A549 (cell line): ENCODE measurements at regions not wholly inside any gene's neighbourhood (a gene's known extent, or its start where the extent isn't known, plus 50 kb on each side); places are given as distances from the start of the nearest gene placed in this dataset.

Source experiments
- ATAC-seq, 2 experiments: fragments of 200-7000 bp in 1 of 2; fragments of >200 bp in 1 of 2; cut with Nextera tagmentation in 1 of 2; cut with Tn5 transposase in 1 of 2; 3 replicates each; pipeline versions ENCODE4 v1.8.0 to v1.9.1; 2018 to 2020; ENCODE audit warnings: mild to moderate bottlenecking in 1 of 2, moderate library complexity in 1 of 2
- CTCF ChIA-PET: fragments of 300-600 bp; sonication (Branson Sonifier 250); formaldehyde crosslinking; extraction: SDS; loops from one replicate; lab custom pipeline; 2021; ENCODE audit warnings: antibody characterized with exemption, inconsistent platforms; lab: Yijun Ruan, JAX
- POLR2A ChIA-PET: fragments of 350-600 bp; formaldehyde crosslinking; extraction: SDS; loops from one replicate; lab custom pipeline; 2021; ENCODE audit warnings: antibody characterized with exemption, inconsistent platforms; lab: Yijun Ruan, JAX
- DNase-seq, 2 experiments: peaks; one replicate each; pipeline versions ENCODE4 v3.0.0 to v3.0.0-alpha.2; 2011 to 2016; ENCODE audit warnings: low read depth in 1 of 2, low spot score in 1 of 2
- FAIRE-seq: peaks from 2 replicates; lab custom pipeline; 2011; peaks lifted over from hg19 to GRCh38; lab: Jason Lieb, UNC
- H3K27ac ChIP-seq, 2 experiments: fragments of >200 bp; sonication (Bioruptor Twin); formaldehyde crosslinking; 3 replicates each; pipeline ENCODE4 v1.5.1; 2016 to 2017
- H3K4me1 ChIP-seq: fragments of >200 bp; sonication (Bioruptor Twin); formaldehyde crosslinking; 3 replicates; pipeline ENCODE4 v1.6.1; 2016
- H3K4me2 ChIP-seq: fragments of >200 bp; sonication (Bioruptor Twin); formaldehyde crosslinking; 3 replicates; pipeline ENCODE4 v1.6.1; 2016
- H3K4me3 ChIP-seq: fragments of >200 bp; sonication (Bioruptor Twin); formaldehyde crosslinking; 3 replicates; pipeline ENCODE4 v1.5.1; 2016
- H3K9me3 ChIP-seq: fragments of >200 bp; sonication (Bioruptor Twin); formaldehyde crosslinking; 3 replicates; pipeline ENCODE4 v1.6.1; 2016
- CBX2 ChIP-seq: fragments of 200-600 bp; sonication (generic); IDR thresholded peaks from 2 replicates; pipeline ENCODE4 v1.6.1; 2016; ENCODE audit warnings: low read depth, mild to moderate bottlenecking, borderline replicate concordance
- CBX8 ChIP-seq: fragments of 200-600 bp; sonication (generic); IDR thresholded peaks from 2 replicates; pipeline ENCODE4 v1.6.1; 2016
- EHMT2 ChIP-seq: fragments of 200-600 bp; sonication (generic); IDR thresholded peaks from 2 replicates; pipeline ENCODE4 v1.6.1; 2016; ENCODE audit warnings: antibody characterized with exemption, low read depth, mild to moderate bottlenecking, moderate library complexity
- ESRRA ChIP-seq: fragments of 150-350 bp; IDR thresholded peaks from 2 replicates; pipeline ENCODE4 v1.6.1; 2014; ENCODE audit warnings: mild to moderate bottlenecking, low read length, borderline replicate concordance
- GATA3 ChIP-seq: IDR thresholded peaks from 2 replicates; pipeline ENCODE4 v1.6.1; 2012; ENCODE audit warnings: borderline replicate concordance
- HEYL ChIP-seq: fragments of 250-450 bp; sonication (Bioruptor Pico); IDR thresholded peaks from 2 replicates; pipeline ENCODE4 v1.8.0; 2021; ENCODE audit warnings: mild to moderate bottlenecking, moderate library complexity
- HOXB5 ChIP-seq: fragments of 250-450 bp; sonication (Bioruptor Pico); IDR thresholded peaks from 2 replicates; pipeline ENCODE4 v1.5.0; 2020; ENCODE audit warnings: mild to moderate bottlenecking, moderate library complexity
- KDM1A ChIP-seq: fragments of 200-600 bp; sonication (generic); IDR thresholded peaks from 2 replicates; pipeline ENCODE4 v1.6.1; 2016; ENCODE audit warnings: low read depth, mild to moderate bottlenecking
- MAZ ChIP-seq: fragments of 150-350 bp; IDR thresholded peaks from 2 replicates; pipeline ENCODE4 v1.6.1; 2014; ENCODE audit warnings: antibody characterized with exemption, low read depth, low read length, borderline replicate concordance
- MYC ChIP-seq: IDR thresholded peaks from 2 replicates; pipeline ENCODE4 v1.6.1; 2012; ENCODE audit warnings: mild to moderate bottlenecking, inconsistent platforms, low read length, improper control_type of control experiment, borderline replicate concordance
- NFE2L2 ChIP-seq: fragments of 150-350 bp; conservative IDR thresholded peaks from 2 replicates; pipeline ENCODE4 v1.6.1; 2014; ENCODE audit warnings: low read length
- NR3C1 ChIP-seq: fragments of >200 bp; sonication (Bioruptor Twin); formaldehyde crosslinking; IDR thresholded peaks from 3 replicates; pipeline ENCODE4 v1.6.1; 2017
- POLR2A ChIP-seq: IDR thresholded peaks from 2 replicates; pipeline ENCODE4 v1.6.1; 2012; ENCODE audit warnings: mild to moderate bottlenecking, low read length
- POLR2AphosphoS2 ChIP-seq: conservative IDR thresholded peaks from 2 replicates; pipeline ENCODE4 v1.6.1; 2012; ENCODE audit warnings: low read length, improper control_type of control experiment, inconsistent platforms
- RCOR1 ChIP-seq: fragments of 150-350 bp; IDR thresholded peaks from 2 replicates; pipeline ENCODE4 v1.6.1; 2014; ENCODE audit warnings: antibody characterized with exemption, low read length, low read depth
- RFX5 ChIP-seq: fragments of 450-650 bp; IDR thresholded peaks from 2 replicates; pipeline ENCODE4 v1.7.1; 2014; ENCODE audit warnings: antibody characterized with exemption, mild to moderate bottlenecking, moderate library complexity
- RNF2 ChIP-seq: fragments of 200-600 bp; sonication (generic); IDR thresholded peaks from 2 replicates; pipeline ENCODE4 v1.6.1; 2016; ENCODE audit warnings: low read depth, mild to moderate bottlenecking, antibody characterized with exemption, moderate library complexity, borderline replicate concordance
- SREBF2 ChIP-seq: fragments of 450-650 bp; IDR thresholded peaks from 2 replicates; pipeline ENCODE4 v1.6.1; 2014; ENCODE audit warnings: mild to moderate bottlenecking, moderate library complexity
- TFCP2L1 ChIP-seq: fragments of 250-450 bp; sonication (Bioruptor Pico); IDR thresholded peaks from 2 replicates; pipeline ENCODE4 v1.5.0; 2021; ENCODE audit warnings: mild to moderate bottlenecking
- USF2 ChIP-seq: fragments of 450-650 bp; IDR thresholded peaks from 2 replicates; pipeline ENCODE4 v1.6.1; 2014; ENCODE audit warnings: antibody characterized with exemption
- ZFP36 ChIP-seq: fragments of 450-650 bp; IDR thresholded peaks from 2 replicates; pipeline ENCODE4 v1.6.1; 2014; ENCODE audit warnings: borderline replicate concordance; ENCODE audit not compliant: partially characterized antibody
- ZSCAN20 ChIP-seq: fragments of 250-450 bp; sonication (Bioruptor Pico); IDR thresholded peaks from 2 replicates; pipeline ENCODE4 v1.8.0; 2022; ENCODE audit warnings: mild to moderate bottlenecking, moderate library complexity
- WGBS: methylation state at CpG from one replicate; pipeline ENCODE4 v1.1.6; 2017; ENCODE audit errors: missing lambda C conversion rate; 5-methylcytosine and 5-hydroxymethylcytosine counted together
- TF ChIP-seq, protein P1 (sequence below): fragments of 250-450 bp; sonication (Bioruptor Pico); IDR thresholded peaks from 2 replicates; pipeline ENCODE4 v1.5.0; 2021; ENCODE audit warnings: mild to moderate bottlenecking, moderate library complexity, borderline replicate concordance
- TF ChIP-seq, protein P2 (sequence below): IDR thresholded peaks from 2 replicates; pipeline ENCODE4 v1.6.1; 2012; ENCODE audit warnings: low read depth, borderline replicate concordance
- TF ChIP-seq, protein P3 (sequence below): fragments of 150-350 bp; IDR thresholded peaks from 2 replicates; pipeline ENCODE4 v1.6.1; 2014; ENCODE audit warnings: low read depth, mild to moderate bottlenecking, low read length
- TF ChIP-seq, protein P4 (sequence below): fragments of 200-600 bp; sonication (generic); IDR thresholded peaks from 2 replicates; pipeline ENCODE4 v1.6.1; 2016; ENCODE audit warnings: antibody characterized with exemption, mild to moderate bottlenecking, moderate library complexity
- TF ChIP-seq, protein P5 (sequence below): IDR thresholded peaks from 2 replicates; pipeline ENCODE4 v1.6.1; 2012

DNA sequence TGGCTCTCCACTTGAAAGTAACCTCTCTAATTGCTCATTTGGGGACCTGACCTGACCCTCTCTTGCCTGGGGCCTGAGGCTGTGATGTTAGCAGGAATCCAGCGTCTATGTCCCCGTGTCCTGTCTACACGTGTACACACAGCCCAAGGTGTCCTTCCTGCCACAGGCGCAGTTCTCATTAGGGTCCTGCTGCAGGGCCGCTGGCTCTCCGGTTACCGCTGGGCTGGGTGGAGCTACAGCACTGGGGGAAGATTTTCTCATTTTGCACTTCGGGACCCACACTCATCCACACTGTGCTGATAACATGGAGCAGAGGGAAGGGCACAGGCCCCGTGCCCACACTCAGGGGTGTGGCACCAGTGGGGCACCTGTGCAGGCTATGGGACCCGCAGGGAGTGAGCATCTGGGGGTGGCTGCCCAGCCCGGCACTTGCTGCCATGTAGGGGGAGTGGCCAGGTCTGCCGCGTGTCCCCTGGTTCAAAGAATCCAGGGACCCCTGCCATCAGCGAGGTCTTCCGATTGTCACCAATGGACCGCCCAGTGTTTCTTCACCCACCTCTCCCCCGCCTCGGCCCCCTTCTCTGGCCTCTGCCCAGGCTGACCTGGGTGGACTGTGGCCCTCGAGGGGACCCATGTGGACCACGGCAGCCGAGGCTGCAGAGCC, 98.7 kb upstream of the SFSWAP start:
- ChIA-PET CTCF (interaction anchor here (0.6 kb wide), 2 partner anchors 125 to 784 kb away, joined by 3 read pairs; no protein-coding TSS in a partner anchor), POLR2A (no interaction called here)
- Histone ChIP-seq H3K9me3 (no peaks in the 10 kb centered on the region), H3K4me3 (no peak overlapping the region), H3K4me2 (no peak overlapping the region), H3K27ac (no peak overlapping the region), H3K4me1 (no peaks in the 10 kb centered on the region)
- no peak for DNase-seq
- no peak for ATAC-seq
- TF ChIP-seq, protein P1, sequence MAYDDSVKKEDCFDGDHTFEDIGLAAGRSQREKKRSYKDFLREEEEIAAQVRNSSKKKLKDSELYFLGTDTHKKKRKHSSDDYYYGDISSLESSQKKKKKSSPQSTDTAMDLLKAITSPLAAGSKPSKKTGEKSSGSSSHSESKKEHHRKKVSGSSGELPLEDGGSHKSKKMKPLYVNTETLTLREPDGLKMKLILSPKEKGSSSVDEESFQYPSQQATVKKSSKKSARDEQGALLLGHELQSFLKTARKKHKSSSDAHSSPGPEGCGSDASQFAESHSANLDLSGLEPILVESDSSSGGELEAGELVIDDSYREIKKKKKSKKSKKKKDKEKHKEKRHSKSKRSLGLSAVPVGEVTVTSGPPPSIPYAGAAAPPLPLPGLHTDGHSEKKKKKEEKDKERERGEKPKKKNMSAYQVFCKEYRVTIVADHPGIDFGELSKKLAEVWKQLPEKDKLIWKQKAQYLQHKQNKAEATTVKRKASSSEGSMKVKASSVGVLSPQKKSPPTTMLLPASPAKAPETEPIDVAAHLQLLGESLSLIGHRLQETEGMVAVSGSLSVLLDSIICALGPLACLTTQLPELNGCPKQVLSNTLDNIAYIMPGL (CRISPR knock-in tag), result no peak
- TF ChIP-seq, protein P2, sequence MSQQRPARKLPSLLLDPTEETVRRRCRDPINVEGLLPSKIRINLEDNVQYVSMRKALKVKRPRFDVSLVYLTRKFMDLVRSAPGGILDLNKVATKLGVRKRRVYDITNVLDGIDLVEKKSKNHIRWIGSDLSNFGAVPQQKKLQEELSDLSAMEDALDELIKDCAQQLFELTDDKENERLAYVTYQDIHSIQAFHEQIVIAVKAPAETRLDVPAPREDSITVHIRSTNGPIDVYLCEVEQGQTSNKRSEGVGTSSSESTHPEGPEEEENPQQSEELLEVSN, result no peak
- no peak for TF ChIP-seq CBX8
- no peak for TF ChIP-seq MAZ
- no peak for TF ChIP-seq HEYL (CRISPR knock-in tag)
- no peak for TF ChIP-seq ESRRA
- TF ChIP-seq, protein P3, sequence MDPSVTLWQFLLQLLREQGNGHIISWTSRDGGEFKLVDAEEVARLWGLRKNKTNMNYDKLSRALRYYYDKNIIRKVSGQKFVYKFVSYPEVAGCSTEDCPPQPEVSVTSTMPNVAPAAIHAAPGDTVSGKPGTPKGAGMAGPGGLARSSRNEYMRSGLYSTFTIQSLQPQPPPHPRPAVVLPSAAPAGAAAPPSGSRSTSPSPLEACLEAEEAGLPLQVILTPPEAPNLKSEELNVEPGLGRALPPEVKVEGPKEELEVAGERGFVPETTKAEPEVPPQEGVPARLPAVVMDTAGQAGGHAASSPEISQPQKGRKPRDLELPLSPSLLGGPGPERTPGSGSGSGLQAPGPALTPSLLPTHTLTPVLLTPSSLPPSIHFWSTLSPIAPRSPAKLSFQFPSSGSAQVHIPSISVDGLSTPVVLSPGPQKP, result no peak
- TF ChIP-seq NFE2L2, result no peak
- TF ChIP-seq POLR2A, result no peak
- TF ChIP-seq, protein P4, sequence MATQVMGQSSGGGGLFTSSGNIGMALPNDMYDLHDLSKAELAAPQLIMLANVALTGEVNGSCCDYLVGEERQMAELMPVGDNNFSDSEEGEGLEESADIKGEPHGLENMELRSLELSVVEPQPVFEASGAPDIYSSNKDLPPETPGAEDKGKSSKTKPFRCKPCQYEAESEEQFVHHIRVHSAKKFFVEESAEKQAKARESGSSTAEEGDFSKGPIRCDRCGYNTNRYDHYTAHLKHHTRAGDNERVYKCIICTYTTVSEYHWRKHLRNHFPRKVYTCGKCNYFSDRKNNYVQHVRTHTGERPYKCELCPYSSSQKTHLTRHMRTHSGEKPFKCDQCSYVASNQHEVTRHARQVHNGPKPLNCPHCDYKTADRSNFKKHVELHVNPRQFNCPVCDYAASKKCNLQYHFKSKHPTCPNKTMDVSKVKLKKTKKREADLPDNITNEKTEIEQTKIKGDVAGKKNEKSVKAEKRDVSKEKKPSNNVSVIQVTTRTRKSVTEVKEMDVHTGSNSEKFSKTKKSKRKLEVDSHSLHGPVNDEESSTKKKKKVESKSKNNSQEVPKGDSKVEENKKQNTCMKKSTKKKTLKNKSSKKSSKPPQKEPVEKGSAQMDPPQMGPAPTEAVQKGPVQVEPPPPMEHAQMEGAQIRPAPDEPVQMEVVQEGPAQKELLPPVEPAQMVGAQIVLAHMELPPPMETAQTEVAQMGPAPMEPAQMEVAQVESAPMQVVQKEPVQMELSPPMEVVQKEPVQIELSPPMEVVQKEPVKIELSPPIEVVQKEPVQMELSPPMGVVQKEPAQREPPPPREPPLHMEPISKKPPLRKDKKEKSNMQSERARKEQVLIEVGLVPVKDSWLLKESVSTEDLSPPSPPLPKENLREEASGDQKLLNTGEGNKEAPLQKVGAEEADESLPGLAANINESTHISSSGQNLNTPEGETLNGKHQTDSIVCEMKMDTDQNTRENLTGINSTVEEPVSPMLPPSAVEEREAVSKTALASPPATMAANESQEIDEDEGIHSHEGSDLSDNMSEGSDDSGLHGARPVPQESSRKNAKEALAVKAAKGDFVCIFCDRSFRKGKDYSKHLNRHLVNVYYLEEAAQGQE, result no peak
- no peak for TF ChIP-seq RFX5
- TF ChIP-seq USF2, result no peak
- TF ChIP-seq ZFP36, result no peak
- TF ChIP-seq ZSCAN20 (CRISPR knock-in tag), result no peak
- 49% methylated on average over 12 of the region's 21 CpGs for WGBS
- FAIRE-seq, result no peak

- Histone ChIP-seq H3K4me3 (no peak overlapping the region), H3K27ac (no peak overlapping the region), H3K4me1 (no peaks in the 10 kb centered on the region), H3K9me3 (no peaks in the 10 kb centered on the region), H3K4me2 (no peak overlapping the region)
- DNase-seq, result no peak
- POLR2A ChIA-PET, result no interaction called here
- 28% methylated on average over 11 of the region's 11 CpGs for WGBS
- FAIRE-seq, result no peak
- ATAC-seq, result no peak
- no peak for TF ChIP-seq POLR2AphosphoS2
- no peak for TF ChIP-seq EHMT2
- no peak for TF ChIP-seq MYC
- TF ChIP-seq, protein P5, sequence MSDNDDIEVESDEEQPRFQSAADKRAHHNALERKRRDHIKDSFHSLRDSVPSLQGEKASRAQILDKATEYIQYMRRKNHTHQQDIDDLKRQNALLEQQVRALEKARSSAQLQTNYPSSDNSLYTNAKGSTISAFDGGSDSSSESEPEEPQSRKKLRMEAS, result no peak
- no peak for TF ChIP-seq POLR2A
- no peak for TF ChIP-seq TFCP2L1 (CRISPR knock-in tag)
- TF ChIP-seq RNF2, result no peak
- TF ChIP-seq RCOR1, result no peak
- TF ChIP-seq CBX2, result no peak
- no peak for TF ChIP-seq CBX8
- no peak for TF ChIP-seq NR3C1
- TF ChIP-seq SREBF2, result no peak
- no peak for TF ChIP-seq GATA3
- no peak for TF ChIP-seq HOXB5 (CRISPR knock-in tag)
- TF ChIP-seq KDM1A, result no peak
- CTCF ChIA-PET, result no interaction called here
Measured at GRCh38 chr12:131613186-131613585, 97.7 kb upstream of the SFSWAP start.
